ENCODE measurements at regions not wholly inside any gene's neighbourhood (a gene's known extent, or its start where the extent isn't known, plus 50 kb on each side); places are given as distances from the start of the nearest gene placed in this dataset.

DNA sequence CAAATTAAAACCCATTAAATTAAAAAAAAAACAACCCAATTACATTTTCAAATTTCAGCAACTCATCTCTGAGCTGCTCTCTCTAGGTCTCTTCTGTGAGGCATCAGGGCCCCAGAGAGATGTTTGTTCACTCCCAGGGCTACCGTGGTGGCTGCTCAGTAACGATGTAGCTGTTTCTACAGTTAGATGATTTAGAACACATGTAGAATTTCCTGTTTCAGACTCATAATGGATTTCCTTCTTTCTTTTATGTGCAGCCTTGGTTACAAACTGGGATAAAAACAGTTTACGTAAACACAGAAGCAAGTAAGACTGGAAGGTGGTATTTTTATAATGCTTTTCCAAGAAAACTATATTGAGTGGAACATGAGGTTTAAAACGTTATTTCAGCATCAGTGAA is 116.1 kb upstream of the CCN2 start:
- H3K27me3 ChIP-seq (replicated peaks in 1 of 2; ENCODE audit: control insufficient read depth in 2 of 2, insufficient read depth in 2 of 2, low read length in 1 of 2), result 0 out of 4 replicates have a peak, but pooled peaks cover 0 to 2% of the 10 kb centered on the region in 2 experiments
- intact Hi-C loops (cut with micrococcal nuclease; ENCODE audit: unreplicated experiment), result no loop called here
- no peak for FAIRE-seq
- ChIA-PET POLR2A (no interaction called here), SMC1A (ENCODE audit: uncharacterized antibody, unreplicated experiment) (no interaction called here), CTCF (interaction anchor here (0.6 kb wide), 1 partner anchor 1364 kb away, joined by 3 read pairs; no protein-coding TSS in a partner anchor), RAD21 (ENCODE audit: unreplicated experiment) (no interaction called here)
- no peak overlapping the region for H3K9ac ChIP-seq (ENCODE audit: control insufficient read depth, insufficient read depth, low read length)
- BruUV-seq (replicated peaks), result no TSS peak
- no peak overlapping the region for H3K4me2 ChIP-seq (ENCODE audit: control insufficient read depth, insufficient read depth)
- no peaks in the 10 kb centered on the region for H3K36me3 ChIP-seq (ENCODE audit: control insufficient read depth in 2 of 2, insufficient read depth in 2 of 2, low read length in 1 of 2)
- H2AFZ ChIP-seq (ENCODE audit: control insufficient read depth, low read depth, low read length), result no peak overlapping the region
- 25% methylated on average over 4 of the region's 4 CpGs for WGBS (ENCODE audit: insufficient coverage, insufficient replicate concordance, low lambda C conversion rate, missing lambda C conversion rate)
- no peak overlapping the region for H3K27ac ChIP-seq (ENCODE audit: control insufficient read depth, insufficient read depth)
- H3K4me1 ChIP-seq (ENCODE audit: control insufficient read depth, insufficient read depth, low read length), result no peaks in the 10 kb centered on the region
- in situ Hi-C loops (cut with MboI), result no loop called here
- H4K20me1 ChIP-seq (ENCODE audit: control insufficient read depth, insufficient read depth), result no peaks in the 10 kb centered on the region
- H3K9me3 ChIP-seq (replicated peaks; ENCODE audit: control insufficient read depth, insufficient read depth, low read length), result no peaks in the 10 kb centered on the region
- no peaks in the 10 kb centered on the region for H3K79me2 ChIP-seq (ENCODE audit: control insufficient read depth, insufficient read depth, low read length)
- no peak for ATAC-seq
- no peak for DNase-seq (ENCODE audit: low read depth, low spot score)
- no peak overlapping the region for H3K4me3 ChIP-seq
- TF ChIP-seq ZNF384 (IDR thresholded peaks at IDR 0.05; ENCODE audit: borderline replicate concordance, low read depth, low read length), result no peak
- no peak for TF ChIP-seq CHD4 (IDR thresholded peaks at IDR 0.05)
- no peak for TF ChIP-seq FOXK2 (IDR thresholded peaks at IDR 0.05)
- no peak for TF ChIP-seq BRCA1 (IDR thresholded peaks at IDR 0.05; ENCODE audit: low read depth, low read length)
- TF ChIP-seq, protein P1, sequence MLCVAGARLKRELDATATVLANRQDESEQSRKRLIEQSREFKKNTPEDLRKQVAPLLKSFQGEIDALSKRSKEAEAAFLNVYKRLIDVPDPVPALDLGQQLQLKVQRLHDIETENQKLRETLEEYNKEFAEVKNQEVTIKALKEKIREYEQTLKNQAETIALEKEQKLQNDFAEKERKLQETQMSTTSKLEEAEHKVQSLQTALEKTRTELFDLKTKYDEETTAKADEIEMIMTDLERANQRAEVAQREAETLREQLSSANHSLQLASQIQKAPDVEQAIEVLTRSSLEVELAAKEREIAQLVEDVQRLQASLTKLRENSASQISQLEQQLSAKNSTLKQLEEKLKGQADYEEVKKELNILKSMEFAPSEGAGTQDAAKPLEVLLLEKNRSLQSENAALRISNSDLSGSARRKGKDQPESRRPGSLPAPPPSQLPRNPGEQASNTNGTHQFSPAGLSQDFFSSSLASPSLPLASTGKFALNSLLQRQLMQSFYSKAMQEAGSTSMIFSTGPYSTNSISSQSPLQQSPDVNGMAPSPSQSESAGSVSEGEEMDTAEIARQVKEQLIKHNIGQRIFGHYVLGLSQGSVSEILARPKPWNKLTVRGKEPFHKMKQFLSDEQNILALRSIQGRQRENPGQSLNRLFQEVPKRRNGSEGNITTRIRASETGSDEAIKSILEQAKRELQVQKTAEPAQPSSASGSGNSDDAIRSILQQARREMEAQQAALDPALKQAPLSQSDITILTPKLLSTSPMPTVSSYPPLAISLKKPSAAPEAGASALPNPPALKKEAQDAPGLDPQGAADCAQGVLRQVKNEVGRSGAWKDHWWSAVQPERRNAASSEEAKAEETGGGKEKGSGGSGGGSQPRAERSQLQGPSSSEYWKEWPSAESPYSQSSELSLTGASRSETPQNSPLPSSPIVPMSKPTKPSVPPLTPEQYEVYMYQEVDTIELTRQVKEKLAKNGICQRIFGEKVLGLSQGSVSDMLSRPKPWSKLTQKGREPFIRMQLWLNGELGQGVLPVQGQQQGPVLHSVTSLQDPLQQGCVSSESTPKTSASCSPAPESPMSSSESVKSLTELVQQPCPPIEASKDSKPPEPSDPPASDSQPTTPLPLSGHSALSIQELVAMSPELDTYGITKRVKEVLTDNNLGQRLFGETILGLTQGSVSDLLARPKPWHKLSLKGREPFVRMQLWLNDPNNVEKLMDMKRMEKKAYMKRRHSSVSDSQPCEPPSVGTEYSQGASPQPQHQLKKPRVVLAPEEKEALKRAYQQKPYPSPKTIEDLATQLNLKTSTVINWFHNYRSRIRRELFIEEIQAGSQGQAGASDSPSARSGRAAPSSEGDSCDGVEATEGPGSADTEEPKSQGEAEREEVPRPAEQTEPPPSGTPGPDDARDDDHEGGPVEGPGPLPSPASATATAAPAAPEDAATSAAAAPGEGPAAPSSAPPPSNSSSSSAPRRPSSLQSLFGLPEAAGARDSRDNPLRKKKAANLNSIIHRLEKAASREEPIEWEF (IDR thresholded peaks at IDR 0.05; ENCODE audit: insufficient replicate concordance, low read depth, low read length), result no peak
- TF ChIP-seq NR2C2 (IDR thresholded peaks at IDR 0.05; ENCODE audit: borderline replicate concordance, control insufficient read depth, insufficient read length, low read depth), result no peak
- no peak for TF ChIP-seq SPI1 (IDR thresholded peaks at IDR 0.05; ENCODE audit: borderline replicate concordance, insufficient read depth, low read depth, low read length)
- no peak for TF ChIP-seq BMI1 (IDR thresholded peaks at IDR 0.05; ENCODE audit: borderline replicate concordance)
- TF ChIP-seq, protein P2, sequence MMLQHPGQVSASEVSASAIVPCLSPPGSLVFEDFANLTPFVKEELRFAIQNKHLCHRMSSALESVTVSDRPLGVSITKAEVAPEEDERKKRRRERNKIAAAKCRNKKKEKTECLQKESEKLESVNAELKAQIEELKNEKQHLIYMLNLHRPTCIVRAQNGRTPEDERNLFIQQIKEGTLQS (IDR thresholded peaks at IDR 0.05; ENCODE audit: borderline replicate concordance, extremely low read depth, low read depth, low read length), result no peak
- TF ChIP-seq TAF1 (IDR thresholded peaks at IDR 0.05; ENCODE audit: borderline replicate concordance, low read depth, low read length), result no peak
- TF ChIP-seq TCF3 (IDR thresholded peaks at IDR 0.05; ENCODE audit: borderline replicate concordance, insufficient read depth, low read depth, low read length), result no peak
- TF ChIP-seq NFIC (IDR thresholded peaks at IDR 0.05; ENCODE audit: low read depth, low read length), result no peak
- TF ChIP-seq SUPT20H (IDR thresholded peaks at IDR 0.05; ENCODE audit: borderline replicate concordance, control insufficient read depth, low read depth, low read length), result no peak
- TF ChIP-seq, protein P3, sequence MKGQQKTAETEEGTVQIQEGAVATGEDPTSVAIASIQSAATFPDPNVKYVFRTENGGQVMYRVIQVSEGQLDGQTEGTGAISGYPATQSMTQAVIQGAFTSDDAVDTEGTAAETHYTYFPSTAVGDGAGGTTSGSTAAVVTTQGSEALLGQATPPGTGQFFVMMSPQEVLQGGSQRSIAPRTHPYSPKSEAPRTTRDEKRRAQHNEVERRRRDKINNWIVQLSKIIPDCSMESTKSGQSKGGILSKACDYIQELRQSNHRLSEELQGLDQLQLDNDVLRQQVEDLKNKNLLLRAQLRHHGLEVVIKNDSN (IDR thresholded peaks at IDR 0.05; ENCODE audit: borderline replicate concordance, extremely low read length, insufficient read depth, low read depth, low read length), result no peak
- TF ChIP-seq CBX5 (IDR thresholded peaks at IDR 0.05; ENCODE audit: low read depth), result no peak
- TF ChIP-seq SKIL (IDR thresholded peaks at IDR 0.05; ENCODE audit: low read depth, poor library complexity, severe bottlenecking), result no peak

Measured in GM12878 (cell line).